NCI-H2029 (cell line): ENCODE measurements at regions not wholly inside any gene's neighbourhood (a gene's known extent, or its start where the extent isn't known, plus 50 kb on each side); places are given as distances from the start of the nearest gene placed in this dataset.
"Not testable (repeated sequence)": the region's sequence is repeated elsewhere in the genome, so short reads cannot be mapped to it uniquely, and the experiment has no call there.

Experiments
- DNase-seq: peaks from one replicate; lab custom pipeline; 2025; lab: John Stamatoyannopoulos, UW

DNA sequence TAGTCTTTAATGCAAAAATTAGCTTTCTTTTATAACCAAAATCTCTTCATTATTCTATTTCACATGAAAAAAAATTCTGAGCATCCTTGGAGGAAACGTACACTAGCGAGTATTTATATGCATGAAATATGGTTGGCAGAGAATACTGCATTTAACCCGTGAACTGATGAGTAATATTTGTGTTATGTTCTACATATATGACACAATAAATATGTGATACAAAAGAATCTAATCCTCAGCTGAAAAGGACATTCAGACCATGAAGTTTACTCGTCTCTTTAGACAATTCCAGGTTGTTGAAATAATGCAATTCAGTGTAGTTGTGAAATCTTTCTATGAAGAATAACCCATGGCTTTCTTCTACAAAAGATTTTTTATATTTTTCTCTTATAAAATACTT, 524.8 kb upstream of the MAN1A1 start:
- no peak for DNase-seq

GRCh38 chr6:119873107-119873506, 523.5 kb upstream of the MAN1A1 start:
- no peak for DNase-seq

GRCh38 chr6:119871520-119871919, 522.0 kb upstream of the MAN1A1 start:
- no peak for DNase-seq

DNA sequence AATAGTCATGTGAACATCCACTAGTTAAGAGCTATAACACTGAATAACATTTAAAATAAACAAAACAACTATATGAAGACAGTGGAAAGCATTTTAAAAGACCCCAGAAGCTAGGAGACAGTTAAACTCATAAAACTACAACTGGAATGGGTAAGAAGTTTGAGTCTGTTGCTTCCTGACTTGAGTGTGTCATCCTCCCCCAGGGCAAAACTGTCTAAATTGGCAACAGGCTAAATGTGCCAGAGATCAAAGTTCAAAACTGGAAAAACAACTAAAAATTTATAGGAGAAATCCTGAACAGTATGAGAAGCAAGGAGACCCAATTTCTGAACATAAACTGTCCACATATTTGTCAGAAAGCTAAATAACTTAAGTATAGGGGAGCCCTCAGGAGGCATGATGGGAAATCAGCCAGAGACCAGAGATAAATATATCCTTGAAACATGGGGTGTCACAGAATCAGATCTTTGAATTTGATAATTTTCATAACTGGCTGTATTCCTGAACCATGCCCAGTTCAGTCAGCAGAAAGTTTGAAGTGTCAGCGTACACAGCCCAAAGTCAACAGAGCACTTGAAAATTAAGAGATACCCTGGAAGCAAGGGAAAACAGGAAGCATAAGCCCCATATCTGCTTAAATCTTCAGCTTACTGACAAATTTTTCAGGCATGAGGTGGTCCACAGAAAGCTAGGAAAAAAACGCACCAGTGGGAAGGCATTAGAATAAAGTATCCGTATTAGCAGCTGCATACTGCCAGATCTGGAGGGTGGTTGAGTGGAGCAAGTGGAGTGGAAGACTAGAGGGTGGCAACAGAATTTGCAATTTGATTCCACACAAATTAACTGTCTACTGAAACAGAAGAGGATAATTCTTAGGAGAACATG, 516.1 kb upstream of the MAN1A1 start:
- no peak for DNase-seq

- DNase-seq: no peak
Observed at GRCh38 chr6:119862719-119863118, 513.2 kb upstream of the MAN1A1 start.

DNA sequence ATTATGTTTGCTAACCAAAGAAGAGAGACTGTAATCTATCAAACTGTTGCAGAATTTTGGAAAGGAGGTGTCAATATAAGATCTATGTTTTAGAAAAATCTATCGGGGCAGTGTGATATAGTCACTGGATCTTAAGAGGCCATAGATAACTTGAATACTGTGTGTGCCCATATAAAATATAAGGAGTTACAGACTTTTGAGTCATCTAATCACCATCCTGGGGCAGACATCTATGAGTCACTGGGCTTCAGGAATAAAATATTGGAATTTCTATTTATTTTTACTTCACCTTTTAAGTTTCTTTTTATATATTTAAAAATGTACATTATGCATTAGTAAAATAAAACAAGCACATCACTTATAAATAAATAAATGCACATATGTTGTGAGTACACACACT, 509.3 kb upstream of the MAN1A1 start:
- DNase-seq: no peak

DNA sequence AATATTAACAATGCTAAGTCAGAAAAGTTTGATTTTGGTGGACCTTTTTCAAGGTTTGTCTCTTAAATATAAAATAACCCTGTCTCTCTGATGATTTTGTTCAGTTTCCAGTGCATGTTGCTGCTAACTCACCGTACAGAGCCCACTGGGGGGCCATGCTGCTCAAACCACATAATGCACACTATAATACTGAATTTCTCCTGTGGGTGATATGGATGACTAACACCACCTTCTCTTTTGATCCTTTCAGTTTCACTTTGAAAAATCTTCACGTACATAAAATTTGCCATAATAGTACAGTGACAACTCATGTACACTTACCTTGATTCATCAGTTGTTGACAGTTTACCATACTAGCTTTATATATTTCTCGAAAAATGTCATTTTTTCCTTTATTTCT, 506.6 kb upstream of the MAN1A1 start:
- no peak for DNase-seq

- no peak for DNase-seq
Observed at GRCh38 chr6:119848696-119849095, 499.1 kb upstream of the MAN1A1 start.

GRCh38 chr6:119845161-119845560, 495.6 kb upstream of the MAN1A1 start:
- no peak for DNase-seq

GRCh38 chr6:119844387-119844786, 494.8 kb upstream of the MAN1A1 start:
- no peak for DNase-seq

GRCh38 chr6:119842191-119842590, 492.6 kb upstream of the MAN1A1 start:
- no peak for DNase-seq

DNA sequence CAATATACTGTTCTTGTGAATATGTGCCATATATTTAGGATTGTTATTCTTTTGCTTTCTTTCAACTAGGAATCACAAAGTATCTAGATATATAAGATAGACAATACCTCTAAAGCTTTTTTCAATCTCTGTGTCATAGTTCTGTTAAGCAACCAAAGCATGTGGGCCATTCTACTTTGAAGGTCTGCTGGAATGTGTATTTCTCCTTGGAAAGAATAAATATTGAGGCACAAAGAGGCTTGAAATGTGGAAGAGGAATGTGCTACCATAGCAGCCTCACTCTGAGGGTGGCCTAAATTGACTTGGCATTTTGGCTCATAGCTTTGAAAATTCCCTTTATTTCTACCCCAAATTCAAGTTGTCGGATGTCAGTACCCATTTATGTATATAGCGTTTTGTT, 488.5 kb upstream of the MAN1A1 start:
- DNase-seq: no peak

DNA sequence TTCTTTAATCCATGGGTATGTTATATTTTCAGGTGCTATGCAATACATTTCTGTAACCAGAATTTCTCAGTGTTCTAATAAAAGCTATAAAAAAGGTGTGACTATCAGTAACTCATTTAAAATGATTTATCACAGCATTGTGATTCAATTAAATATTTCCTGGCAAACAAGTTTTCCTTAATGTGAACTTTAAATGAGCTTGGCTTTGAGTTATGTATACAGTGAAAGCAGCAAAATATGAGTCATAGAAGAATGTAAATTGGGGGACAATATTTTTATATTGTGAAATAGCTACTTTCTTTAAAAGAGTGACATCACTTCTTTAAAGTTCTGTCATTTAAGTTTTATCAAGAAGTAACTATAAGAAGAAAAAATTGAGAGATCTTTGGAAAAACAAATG, 484.9 kb upstream of the MAN1A1 start:
- no peak for DNase-seq

GRCh38 chr6:119832411-119832810, 482.9 kb upstream of the MAN1A1 start:
- DNase-seq: no peak

GRCh38 chr6:119830494-119831295, 481.1 kb upstream of the MAN1A1 start:
- no peak for DNase-seq

- DNase-seq: no peak
Observed at GRCh38 chr6:119830069-119830468, 480.5 kb upstream of the MAN1A1 start.

DNA sequence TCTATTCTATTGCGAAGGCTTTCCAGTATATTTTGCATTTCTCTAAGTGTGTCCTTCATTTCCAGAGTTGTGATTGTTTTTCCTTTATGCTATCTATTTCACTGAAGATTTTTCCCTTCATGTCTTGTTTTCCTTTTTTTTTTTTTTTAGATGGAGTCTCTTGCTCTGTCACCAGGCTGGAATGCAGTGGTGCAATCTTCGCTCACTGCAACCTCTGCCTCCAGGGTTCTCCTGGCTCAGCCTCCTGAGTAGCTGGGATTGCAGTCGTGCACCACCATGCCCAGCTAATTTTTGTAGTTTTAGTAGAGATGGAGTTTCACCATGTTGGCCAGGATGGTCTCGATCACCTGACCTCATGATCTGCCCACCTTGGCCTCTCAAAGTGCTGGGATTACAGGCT, 479.9 kb upstream of the MAN1A1 start:
- not testable (repeated sequence) for DNase-seq

DNA sequence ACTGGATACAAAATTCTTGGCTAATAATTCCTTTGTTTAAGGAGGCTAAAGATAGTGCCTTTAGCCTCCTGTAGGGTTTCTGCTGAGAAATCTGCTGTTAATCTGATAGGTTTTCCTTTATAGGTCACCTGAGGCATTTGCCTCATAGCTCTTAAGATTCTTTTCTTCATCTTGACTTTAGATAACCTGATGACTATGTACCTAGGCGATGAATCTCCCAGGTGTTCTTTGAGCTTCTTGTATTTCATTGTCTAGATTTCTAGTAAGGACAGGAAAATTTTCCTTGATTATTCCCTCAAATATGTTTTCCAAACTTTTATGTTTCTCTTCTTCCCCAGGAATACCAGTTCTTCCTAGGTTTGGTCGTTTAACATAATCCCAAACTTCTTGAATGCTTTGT, 479.4 kb upstream of the MAN1A1 start:
- no peak for DNase-seq

GRCh38 chr6:119821380-119821779, 471.8 kb upstream of the MAN1A1 start:
- no peak for DNase-seq

GRCh38 chr6:119818876-119819275, 469.3 kb upstream of the MAN1A1 start:
- DNase-seq: no peak

DNA sequence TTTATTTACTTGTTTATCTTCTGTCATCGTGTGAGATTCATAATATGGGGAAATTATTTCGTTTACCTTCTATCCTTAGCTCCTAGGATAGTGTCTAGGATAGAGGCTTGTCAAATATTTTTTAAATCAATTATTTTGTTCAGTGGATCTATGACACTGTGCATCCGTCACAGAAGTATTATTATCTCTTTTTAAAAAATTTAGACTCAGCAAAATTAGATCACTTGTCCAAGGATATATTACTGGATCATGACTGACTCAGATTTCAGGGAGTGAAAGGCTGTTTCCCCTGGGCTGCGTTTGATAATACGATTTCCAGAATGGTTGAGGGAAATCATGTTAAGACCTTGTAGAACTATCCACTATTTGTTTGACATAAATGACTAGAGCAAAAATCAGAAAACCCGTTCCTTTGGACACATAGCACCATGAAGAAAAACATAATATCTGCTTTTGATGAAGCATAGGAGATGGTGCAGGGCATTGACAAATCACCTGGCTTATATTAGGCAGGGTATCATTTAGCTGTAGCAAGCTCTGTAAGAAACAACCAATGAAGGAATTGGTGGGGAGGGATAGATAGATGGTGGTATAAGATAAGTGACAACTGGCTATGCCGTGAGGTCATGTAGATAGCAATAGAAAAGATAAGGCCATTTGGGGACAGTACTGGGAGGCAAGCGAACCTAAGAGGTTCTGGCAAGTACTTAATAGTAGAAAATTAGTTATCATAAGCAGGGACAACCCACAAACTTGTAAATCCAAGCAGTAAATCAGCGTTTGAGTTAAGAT, 465.2 kb upstream of the MAN1A1 start:
- DNase-seq: no peak

- DNase-seq: no peak
Observed at GRCh38 chr6:119802464-119802863, 452.9 kb upstream of the MAN1A1 start.
